EL (cell line): ENCODE measurements at regions not wholly inside any gene's neighbourhood (a gene's known extent, or its start where the extent isn't known, plus 50 kb on each side); places are given as distances from the start of the nearest gene placed in this dataset.
"Not testable (repeated sequence)": the region's sequence is repeated elsewhere in the genome, so short reads cannot be mapped to it uniquely, and the experiment has no call there.

Source experiments
- DNase-seq: peaks from one replicate; pipeline ENCODE4 v3.0.0-alpha.2; 2016

DNA sequence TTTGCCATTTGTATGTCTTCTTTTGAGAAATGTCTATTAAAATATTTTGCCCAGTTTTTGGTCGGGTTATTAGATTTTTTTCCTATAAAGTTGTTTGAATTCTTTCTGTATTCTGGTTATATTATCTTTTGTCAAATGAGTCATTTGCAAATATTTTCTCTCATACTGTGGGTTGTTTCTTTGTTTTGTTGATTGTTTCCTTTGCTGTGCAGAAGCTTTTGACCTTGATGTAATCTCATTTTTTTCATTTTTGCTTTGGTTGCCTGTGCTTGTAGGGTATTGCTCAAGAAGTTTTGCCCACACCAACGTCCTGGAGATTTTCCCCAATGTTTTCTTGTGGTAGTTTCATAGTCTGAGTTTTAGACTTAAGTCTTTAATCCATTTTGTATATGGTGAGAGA is 245.7 kb downstream of the ADCYAP1 start:
- DNase-seq, result no peak

DNA sequence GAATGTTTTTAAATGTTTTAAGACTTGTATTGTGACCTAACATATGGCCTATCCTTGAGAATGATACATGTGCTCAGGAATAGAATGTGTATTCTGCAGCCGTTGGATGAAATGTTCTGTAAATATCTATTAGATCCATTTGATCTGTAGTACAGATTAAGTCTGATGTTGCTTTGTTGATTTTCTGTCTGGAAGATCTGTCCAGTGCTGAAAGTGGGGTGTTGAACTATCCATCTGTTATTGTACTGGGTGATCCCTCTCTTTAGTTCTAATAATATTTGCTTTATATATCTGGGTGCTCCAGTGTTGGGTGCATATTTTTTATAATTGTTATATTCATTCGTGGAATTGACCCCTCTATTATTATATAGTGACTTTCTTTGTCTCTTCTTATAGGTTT is 248.3 kb downstream of the ADCYAP1 start:
- DNase-seq, result not testable (repeated sequence)

DNA sequence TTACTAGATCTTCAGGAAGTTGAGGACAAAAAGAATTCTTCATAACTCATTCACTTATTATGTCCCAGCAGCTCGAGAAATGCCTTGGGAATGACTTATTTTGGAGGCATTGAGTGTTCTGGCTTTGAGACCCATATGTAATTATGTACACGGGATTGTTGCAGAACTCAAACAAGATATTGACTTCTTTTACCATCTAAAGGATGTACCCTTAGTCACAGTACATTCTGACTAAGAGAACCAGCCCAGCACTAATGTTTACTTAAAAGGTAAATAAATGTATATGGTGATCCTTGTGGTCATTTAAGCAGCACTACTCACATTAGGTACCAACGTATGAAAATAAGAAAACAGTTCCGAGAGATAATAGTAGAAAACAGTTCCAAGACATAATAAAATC is 268.9 kb downstream of the ADCYAP1 start:
- no peak for DNase-seq

DNA sequence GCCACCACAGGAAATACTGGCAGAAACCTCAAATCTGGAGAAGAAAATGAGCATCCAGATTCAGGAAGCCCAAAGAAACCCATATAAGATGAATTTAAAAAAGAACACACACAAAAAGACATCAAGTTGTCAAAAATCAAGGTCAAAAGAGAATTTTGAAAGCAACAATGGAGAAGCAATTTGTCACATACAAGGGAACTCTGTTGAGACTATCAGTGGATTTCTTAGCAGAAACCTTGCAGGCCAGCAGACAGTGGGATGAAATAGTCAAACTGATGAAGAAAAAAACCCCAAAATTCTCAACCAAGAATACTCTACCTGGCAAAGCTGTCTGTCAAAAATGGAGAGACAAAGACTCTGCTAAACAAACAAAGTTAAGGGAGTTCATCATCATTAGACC is 272.6 kb downstream of the ADCYAP1 start:
- no peak for DNase-seq

DNA sequence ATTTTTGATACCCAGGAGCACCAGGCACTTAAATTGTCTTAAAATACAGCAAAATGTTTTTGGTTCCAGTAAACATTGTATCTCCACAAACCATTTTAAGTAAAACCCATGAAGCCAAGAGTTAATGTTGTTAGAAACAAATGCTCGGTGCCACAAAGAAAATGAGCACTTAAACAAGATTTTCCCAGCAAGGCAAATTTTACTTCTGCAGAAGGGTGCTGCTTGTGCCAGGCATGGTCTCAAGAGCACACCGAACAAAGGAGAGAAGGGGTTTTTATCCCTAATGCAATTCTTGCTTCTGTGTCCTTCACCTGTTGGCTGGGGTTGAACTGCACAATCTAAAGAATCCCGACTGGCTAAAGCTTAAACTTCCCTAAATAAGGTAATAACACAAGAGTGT is 286.7 kb downstream of the ADCYAP1 start:
- no peak for DNase-seq

DNA sequence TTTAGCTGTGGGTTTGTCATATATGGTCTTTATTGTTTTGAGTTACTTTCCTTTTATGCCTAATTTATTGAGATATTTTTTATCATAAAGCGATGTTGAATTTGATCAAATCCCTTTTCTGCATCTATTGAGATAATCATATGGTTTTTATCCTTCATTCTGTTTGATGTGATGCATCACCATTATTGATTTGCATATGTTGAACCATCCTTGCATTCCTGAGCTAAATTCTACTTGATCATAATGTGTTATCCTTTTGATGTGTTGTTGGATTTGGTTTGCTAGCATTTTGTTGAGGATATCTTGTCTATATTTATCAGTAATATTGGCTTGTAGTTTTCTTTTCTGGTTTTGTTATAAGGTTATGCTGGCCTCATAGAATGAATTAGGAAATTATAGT is 308.5 kb downstream of the ADCYAP1 start:
- DNase-seq, result no peak

DNA sequence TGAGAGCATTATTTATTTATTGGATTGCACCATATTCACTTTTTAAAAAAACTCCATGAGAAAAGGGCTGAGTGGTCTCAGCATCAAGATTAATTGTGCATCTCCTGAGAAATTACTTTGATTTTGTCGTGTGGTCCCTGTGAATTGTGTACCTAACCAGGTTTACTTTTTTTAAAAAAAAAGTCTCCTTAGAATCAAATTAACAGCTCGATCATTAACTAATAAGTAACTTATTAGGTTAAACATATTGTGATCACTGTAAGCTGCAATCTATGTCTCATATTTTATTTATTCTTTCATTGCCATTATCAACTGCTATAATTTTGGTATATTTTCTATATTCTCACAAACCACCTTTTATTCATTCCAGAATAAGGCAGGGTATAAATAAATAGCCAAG is 318.2 kb downstream of the ADCYAP1 start:
- no peak for DNase-seq

DNA sequence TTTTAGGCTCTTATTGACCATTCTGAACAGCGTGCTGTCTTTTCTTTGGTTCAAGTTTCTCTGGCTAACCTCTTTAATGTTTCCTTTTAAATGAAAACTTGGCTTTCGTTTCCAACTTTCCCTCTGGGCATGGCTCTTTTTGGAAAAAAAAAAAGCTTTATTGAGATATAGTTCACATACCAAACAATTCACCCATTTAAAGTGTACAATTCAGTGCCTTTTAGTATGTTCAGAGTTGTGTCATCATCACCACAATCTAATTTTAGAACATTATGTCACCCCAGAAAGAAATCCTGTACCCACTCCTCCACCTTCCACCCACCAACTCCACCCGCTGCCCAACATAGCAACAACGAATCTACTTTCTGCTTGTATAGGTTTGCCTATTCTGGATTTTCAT is 322.4 kb downstream of the ADCYAP1 start:
- DNase-seq, result no peak

DNA sequence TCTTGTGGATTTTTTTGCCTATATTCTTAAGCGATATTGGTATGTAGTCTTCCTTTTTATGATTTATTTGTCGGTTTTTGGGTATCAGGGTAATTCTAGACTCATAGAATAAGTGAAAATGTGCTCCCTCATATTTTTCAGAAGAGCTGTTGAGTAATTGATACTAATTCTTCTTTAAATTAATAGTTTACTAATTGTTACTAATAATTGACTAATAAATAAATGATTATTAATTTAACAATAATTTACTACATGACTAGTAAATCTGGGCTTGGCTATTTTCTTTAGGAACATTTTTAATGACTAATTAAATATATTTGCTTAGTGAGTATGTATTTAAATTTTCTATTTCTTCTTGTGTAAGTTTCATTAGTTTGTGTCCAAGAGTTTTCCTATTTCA is 325.0 kb downstream of the ADCYAP1 start:
- DNase-seq, result no peak

DNA sequence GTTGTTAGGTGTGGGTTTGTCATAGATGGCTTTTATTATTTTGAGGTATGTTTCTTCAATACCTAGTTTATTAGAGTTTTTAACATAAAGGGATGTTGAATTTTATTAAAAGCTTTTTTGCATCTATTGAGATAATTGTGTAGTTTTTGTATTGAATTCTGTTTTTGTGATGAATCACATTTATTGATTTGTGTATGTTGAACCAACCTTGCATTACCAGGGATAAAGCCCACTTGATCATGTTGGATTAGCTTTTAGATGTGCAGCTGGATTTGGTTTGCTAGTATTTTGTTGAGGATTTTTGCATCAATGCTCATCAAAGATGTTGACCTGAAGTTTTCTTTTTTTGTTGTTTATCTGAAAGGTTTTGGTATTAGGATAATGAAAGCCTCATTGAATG is 328.2 kb downstream of the ADCYAP1 start:
- no peak for DNase-seq

DNA sequence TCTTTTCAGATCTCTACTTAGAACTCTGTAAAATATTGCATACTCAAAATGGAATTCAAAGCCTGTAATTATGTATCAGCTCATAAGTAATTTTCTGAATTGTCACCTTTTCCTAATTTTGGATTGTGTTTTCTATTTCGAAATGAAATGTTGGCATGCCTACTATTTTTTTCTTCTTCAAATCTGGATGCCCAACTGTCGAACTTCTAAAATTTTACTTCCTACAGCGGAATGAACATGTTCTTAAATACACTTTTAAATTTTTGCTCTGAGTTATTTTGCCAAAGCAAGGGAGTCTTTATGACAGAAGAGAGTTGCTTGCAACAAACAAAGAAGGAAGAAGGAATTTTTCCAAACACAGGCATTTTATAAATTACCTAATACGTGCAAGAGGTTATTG is 336.0 kb downstream of the ADCYAP1 start:
- no peak for DNase-seq

DNA sequence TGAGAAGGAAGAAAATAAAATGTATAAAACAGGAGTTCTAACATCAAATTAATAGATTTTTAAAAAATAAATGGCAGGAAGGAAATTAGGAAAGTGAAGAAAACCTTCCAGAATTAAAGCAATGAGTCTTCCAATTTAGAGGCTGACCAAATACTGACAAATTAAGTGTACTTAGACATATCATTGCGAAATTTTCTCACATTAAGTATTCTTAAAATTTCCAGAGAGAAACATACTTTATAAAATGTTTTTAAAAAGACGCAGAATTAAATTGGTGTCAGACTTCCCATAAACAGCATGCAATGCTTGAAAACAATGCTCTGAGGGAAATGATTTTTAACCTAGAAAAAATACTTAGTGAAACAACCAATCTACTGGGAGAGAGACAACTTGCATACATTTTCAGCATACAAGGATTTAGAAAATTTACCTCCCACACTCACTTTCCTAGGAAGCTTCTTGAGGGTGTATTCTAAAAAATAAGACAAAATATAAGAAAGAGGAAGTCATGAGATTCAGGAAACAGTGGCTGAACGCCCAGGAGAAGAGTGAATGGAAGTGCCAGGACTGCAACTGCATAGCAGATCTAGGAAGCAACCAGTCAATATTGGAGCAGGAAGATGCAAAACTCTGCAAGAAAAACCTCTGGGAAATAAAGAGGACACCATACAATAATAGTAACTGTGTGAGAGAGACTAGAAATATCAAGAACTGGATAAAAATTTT is 339.9 kb downstream of the ADCYAP1 start:
- no peak for DNase-seq

DNA sequence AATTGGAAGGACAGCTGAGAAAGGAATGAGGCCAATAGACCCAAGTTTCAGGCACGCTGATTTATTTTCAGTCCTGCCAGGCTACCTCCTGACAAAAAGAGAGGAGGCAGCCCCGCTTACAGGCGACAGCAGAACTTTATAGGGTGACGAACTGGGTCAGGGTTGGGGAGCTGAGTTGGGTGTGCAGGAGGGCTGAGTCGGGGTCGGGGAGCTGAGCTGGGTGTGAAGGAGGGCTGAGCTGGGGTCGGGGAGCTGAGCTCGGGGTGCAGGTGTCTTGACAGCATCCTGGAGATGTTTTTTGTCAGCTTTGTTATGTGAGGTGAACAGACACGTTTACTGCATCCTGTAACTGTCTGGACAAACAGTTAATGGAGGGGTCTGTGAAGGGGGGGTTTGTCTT is 342.2 kb downstream of the ADCYAP1 start:
- DNase-seq, result no peak

DNA sequence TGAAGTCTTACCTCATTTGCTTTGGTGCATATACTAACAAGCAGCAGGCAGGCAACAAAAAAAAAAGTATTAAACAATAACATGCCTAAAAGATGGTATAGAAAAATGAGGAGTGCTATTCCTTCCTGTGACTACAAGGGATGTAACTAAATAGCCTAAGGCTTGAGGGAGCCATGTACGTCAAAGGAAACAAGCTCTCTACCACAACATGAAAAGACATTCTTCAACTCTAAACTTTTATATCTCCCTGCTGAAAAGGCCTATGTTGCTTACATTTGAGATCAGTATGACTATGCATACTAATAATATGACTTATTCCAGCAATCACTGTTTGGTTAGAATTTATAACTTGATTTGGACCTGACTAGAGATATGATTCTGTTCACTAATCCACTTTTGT is 347.9 kb downstream of the ADCYAP1 start:
- no peak for DNase-seq

DNA sequence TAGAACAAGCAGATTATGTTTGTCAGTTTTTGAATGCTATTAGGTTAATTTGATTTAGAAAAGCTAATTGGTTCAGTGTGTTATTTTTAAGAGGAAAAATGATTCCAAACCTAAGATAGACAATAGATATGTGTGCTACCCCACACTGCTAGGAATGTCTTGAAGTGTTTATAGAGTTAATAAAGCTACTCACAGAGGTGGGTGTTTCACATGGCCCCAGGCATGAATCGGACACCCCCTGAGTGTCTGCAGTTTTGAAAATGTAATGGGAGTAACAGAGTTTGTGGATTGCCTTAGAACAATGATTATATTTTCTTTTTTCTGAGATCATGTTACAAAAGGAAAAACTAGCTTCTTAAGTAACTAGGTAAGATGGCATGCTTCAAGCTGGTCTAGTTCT is 348.3 kb downstream of the ADCYAP1 start:
- no peak for DNase-seq

DNA sequence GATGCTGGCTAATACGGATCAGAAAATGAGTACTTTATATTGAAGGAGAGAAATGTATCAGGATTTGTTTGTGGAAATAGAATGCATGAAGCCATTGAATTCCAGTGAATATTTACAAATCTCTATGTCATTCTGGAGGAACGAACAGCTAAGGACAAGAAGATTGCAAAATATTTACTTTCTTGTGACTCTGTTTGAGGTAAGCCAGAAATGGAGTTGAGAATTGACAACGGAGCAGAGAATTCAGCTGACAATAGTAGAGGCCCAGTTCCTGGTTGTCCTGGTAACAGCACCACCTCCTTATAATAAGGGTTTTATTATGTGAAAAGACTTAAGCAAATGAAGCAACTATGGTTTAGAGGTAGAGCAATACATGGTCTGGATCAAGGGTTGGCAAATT is 349.2 kb downstream of the ADCYAP1 start:
- DNase-seq, result no peak

DNA sequence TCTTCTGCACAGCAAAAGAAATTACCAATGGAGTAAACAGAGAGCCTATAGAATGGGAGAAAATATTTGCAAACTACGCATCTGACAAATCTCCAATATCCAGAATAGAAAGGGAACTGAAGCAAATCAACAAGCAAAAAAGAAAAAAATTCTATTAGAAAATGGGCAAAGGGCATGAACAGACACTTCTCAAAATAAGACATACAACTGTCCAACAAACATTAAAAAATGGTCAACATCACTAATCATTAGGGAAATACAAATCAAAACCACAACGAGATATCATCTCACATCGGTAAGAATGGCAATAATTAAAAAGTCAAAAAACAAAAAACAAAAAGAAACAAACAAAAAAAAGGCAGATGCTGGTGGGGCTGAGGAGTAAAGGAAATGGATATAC is 356.4 kb downstream of the ADCYAP1 start:
- no peak for DNase-seq

DNA sequence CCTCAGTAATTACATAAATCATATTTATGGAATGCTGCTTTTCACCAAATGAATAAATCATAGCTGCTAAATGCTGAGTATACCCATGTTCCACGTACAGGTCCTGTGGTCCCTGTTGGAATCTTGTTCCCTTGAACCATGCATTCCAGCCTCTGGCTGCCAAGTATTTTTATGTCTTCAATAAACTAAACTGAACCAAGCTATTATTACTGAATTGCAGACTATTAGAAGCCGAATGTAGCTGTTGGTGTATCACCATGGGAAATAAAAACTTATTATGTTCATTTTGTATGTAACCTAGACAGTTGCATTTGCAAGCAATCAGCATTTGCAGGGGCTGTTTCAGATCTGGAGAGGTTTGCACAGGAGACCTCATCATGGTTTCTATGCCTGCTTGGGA is 362.4 kb downstream of the ADCYAP1 start:
- DNase-seq, result no peak

DNA sequence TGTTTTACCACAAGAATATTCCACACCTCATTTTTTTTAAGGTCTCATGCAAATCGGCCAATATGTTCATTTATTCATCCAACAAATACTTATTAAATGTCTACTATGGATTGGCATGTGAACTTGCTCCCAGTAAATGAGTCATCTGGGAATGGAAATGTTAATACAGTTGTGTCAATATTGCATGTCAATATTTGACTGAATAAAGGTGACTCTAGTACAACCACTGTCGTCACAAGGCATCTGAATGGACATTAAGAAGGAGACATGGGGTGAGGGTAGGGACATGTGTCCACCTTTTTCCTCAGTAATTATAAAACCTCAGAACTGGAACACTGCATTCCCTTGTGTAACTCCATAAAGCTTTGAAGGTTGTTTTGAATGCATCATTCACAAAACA is 365.4 kb downstream of the ADCYAP1 start:
- DNase-seq, result no peak

DNA sequence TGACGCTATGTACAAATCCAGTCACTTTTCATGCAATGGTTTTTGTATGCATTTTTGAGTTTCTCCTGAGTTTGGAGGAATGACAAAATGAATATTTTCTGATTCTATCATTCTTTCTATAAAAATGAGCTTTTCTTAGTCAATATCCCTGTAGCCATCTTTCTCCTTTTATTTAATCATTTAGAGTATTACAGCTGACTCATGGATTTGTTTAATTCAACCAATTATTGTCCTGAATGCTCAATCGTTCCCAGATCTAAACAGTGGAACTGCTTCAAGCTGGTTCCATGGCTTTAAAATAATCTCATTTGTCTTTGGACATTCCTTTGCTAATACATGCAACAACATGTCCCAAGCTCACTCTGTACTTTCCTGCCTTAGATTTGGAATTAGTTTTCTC is 368.8 kb downstream of the ADCYAP1 start:
- DNase-seq, result no peak

DNA sequence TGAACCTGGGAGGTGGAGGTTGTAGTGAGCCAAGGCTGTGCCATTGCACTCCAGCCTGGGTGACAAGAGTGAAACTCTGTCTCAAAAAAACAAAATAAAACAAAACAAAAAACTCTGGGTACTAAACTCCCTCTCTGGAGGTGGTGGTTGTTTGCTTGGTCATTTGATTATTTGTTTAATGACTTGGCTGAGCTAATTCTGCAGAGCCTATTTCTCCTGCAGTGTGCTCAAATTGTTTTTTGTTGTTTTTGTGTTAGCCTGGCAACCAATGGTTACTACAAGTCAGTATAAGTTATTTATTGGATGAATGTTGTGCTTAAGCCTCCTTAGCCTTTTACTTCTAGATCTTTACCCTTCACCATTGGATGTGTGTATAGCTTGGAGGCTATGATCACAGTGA is 387.5 kb downstream of the ADCYAP1 start:
- DNase-seq, result no peak

DNA sequence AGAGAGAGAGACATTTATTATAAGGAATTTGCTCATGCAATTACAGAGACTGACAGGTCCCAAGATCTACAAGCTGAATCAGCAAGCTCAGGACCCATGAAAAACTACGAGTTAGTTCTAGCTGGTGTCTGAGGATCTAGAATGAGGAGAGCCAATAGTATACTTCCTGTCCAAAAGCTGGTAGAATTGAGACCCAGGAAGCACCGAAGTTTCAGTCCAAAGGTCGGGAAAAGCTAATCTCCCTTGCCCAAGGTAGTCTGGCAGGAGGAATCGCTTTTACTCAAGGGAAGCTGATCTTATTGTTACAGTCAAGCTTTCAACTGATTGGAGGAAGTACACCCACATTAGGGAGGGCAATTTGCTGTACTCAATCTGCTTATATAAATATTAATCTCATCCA is 389.6 kb downstream of the ADCYAP1 start:
- no peak for DNase-seq

DNA sequence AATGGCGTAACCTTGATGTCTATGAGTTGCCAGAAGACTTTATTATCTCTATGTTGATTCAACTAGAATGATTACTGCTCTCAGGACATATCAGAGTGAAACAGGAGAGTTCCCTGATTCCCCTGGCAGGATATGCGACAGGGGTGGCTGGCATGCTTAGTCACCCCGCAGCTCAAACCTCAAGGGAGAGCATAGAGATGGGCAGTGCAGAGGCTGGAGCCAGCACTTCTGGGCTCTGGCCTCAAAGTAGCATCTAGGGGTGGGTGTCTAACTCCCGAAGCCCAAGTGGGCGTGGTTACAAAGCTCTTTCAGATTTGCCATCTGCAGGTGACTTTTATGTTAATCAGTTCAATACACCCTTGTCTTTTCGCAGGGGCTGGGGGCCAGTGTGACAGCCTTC is 391.6 kb downstream of the ADCYAP1 start:
- no peak for DNase-seq

DNA sequence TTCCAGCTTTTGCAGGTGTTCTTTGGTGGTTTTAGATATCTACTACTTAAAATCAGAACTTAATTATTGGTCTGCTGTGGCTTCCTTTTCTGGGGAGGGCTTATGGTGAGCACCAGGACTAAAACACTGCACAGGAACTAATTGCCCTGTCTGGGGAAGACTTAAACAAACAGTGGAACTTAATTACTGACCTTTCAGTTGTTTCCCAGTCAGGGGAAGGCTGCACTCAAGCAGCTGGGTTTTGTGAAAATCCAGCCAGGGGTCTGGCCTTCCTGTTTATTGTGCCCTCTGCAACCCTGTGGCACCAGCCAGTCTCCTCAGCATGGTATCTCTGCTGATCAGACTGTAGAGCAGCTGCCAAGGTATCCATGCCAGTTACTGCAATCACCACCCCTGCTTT is 398.2 kb downstream of the ADCYAP1 start:
- DNase-seq, result no peak

DNA sequence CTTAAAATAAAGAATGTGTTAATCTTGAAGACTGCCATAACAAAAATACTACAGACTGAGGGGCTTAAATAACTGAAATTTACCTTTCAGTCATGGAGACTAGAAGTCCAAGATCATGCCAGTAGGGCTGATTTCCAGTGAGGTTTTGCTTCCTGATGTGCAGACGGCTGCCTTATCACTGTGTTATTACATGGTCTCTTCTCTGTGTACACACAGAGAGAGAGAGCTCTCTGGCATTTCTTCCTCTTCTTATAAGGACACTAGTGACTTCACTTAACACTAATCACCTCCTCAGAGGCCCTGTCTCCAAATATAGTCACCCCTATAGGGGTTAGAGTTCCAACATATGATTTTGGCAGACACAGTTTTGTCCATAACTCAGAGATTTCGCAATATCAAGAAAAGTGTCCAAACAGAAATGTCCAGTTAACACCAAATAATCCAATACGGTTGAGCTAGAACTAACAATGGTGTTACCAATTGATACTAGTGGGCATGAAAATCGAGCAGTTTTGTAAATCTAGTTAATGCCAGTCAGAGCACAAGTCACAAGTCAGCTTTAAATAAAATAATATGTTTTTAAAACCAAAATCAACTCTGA is 399.8 kb downstream of the ADCYAP1 start:
- DNase-seq, result no peak
